H1 (cell line): ENCODE measurements at regions not wholly inside any gene's neighbourhood (a gene's known extent, or its start where the extent isn't known, plus 50 kb on each side); places are given as distances from the start of the nearest gene placed in this dataset.

Experiments used
- CBX5 ChIP-seq: fragments of 300-800, 300-1000 bp; sonication (generic); IDR thresholded peaks from 2 replicates; pipeline ENCODE4 v1.7.1; 2016; ENCODE audit warnings: antibody characterized with exemption, low read length, low read depth
- CHD7 ChIP-seq: fragments of 300-600 bp; sonication (generic); IDR thresholded peaks from 2 replicates; pipeline ENCODE4 v1.7.1; 2012; ENCODE audit warnings: low read length, moderate library complexity, mild to moderate bottlenecking, inconsistent platforms; ENCODE audit not compliant: insufficient replicate concordance
- EZH2 ChIP-seq: fragments of 200-600 bp; sonication (generic); IDR thresholded peaks from 2 replicates; pipeline ENCODE4 v1.7.1; 2012; ENCODE audit warnings: low read depth, mild to moderate bottlenecking, moderate library complexity, low read length, inconsistent platforms; ENCODE audit not compliant: severe bottlenecking
- HDAC2 ChIP-seq, 2 experiments: fragments of 300-600 bp in 1 of 2; sonication (generic) in 1 of 2; IDR thresholded peaks; 2 replicates each; pipeline ENCODE4 v1.6.1; 2011 to 2012; ENCODE audit warnings: low read depth in 2 of 2, low read length in 2 of 2, mild to moderate bottlenecking in 2 of 2, moderate library complexity in 2 of 2, borderline replicate concordance in 1 of 2, inconsistent platforms in 1 of 2
- JUN ChIP-seq: IDR thresholded peaks from 2 replicates; pipeline ENCODE4 v1.6.1; 2011; ENCODE audit warnings: low read depth, mild to moderate bottlenecking, improper control_type of control experiment, low read length
- KDM4A ChIP-seq: IDR thresholded peaks from one replicate; pipeline ENCODE4 v1.7.1; 2012; ENCODE audit warnings: low read depth, mild to moderate bottlenecking, moderate library complexity, low read length, inconsistent platforms; ENCODE audit not compliant: severe bottlenecking
- TAF1 ChIP-seq: IDR thresholded peaks from 2 replicates; pipeline ENCODE4 v1.6.1; 2011; ENCODE audit warnings: mild to moderate bottlenecking, low read depth, low read length
- YY1 ChIP-seq: IDR thresholded peaks from 2 replicates; pipeline ENCODE4 v1.6.1; 2011; ENCODE audit warnings: low read depth, mild to moderate bottlenecking, low read length
- TF ChIP-seq, protein P1 (sequence below): IDR thresholded peaks from 2 replicates; pipeline ENCODE4 v1.6.1; 2011; ENCODE audit warnings: low read length, improper control_type of control experiment

DNA sequence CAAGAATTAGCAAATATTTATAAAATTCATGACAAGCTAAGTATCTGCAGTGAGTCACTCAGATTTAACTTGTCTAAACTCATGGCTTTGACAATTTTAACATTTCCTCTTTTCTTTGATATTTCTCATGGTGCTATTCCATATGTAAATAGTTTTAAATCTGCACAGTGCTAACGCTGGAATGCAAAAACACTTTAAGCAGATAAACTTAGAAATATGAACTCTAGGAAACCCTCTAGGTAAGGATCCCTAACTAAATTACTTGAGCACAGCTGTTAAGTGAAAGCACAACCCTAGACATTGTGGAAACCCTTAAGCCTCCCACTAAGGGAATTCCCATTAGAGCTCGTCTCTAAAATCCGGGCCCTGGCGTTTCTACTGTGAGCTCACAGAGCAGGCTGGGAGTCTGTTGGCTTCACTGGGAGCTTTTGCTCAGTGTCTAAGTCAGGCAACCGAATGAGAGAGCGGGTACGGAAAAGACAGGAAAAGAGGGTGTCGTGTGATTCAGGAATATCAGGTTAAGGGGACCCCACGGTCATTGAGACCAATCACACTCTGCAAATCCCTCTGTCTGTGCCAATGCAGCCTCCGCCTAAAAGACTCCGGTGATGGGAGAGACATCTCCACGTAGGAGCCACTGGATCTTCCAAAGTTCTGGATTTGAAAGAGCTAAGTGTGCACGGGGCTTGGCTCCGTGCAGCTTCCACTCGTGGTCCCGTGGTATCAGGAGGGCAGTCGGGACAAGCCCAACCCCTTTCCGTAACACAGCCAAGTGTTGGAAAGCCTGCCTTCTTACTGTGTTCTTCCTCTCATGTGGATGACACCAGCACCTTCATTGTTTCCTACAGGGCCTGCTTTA lies 112.3 kb upstream of the RPS6KA2 start (continued):
- TF ChIP-seq, protein P1, sequence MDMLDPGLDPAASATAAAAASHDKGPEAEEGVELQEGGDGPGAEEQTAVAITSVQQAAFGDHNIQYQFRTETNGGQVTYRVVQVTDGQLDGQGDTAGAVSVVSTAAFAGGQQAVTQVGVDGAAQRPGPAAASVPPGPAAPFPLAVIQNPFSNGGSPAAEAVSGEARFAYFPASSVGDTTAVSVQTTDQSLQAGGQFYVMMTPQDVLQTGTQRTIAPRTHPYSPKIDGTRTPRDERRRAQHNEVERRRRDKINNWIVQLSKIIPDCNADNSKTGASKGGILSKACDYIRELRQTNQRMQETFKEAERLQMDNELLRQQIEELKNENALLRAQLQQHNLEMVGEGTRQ: no peak
- TF ChIP-seq HDAC2 (IDR thresholded peaks at IDR 0.05; ENCODE audit: borderline replicate concordance in 1 of 2, low read depth in 2 of 2, low read length in 2 of 2) (no peak), YY1 (no peak), EZH2 (no peak), CBX5 (no peak), KDM4A (no peak), TAF1 (no peak), CHD7 (no peak), JUN (no peak)
